ENCODE measurements at regions not wholly inside any gene's neighbourhood (a gene's known extent, or its start where the extent isn't known, plus 50 kb on each side); places are given as distances from the start of the nearest gene placed in this dataset.

- no peak overlapping the region for H2AFZ ChIP-seq (ENCODE audit: insufficient read depth, low read depth, low read length, poor library complexity, severe bottlenecking)
- WGBS (ENCODE audit: insufficient coverage), result 100% methylated on average over 2 of the region's 2 CpGs
- Mint-ChIP-seq H3K9me3 (peaks cover 0 to 2% (median 0%) of the 10 kb centered on the region in 7 donors), H3K27me3 (ENCODE audit: low read depth in 3 of 3) (peaks cover 0 to 2% (median 1%) of the 10 kb centered on the region in 3 donors), H3K36me3 (no peaks in the 10 kb centered on the region), H3K27ac (peak overlapping the region in 1 of 7 donors; percentile 6), H3K4me3 (no peak overlapping the region), H3K4me1 (no peaks in the 10 kb centered on the region)
- intact Hi-C loops (cut with micrococcal nuclease), result no loop called here
- no peaks in the 10 kb centered on the region for H3K79me2 ChIP-seq (ENCODE audit: insufficient read depth, low read length)
- H3K27ac ChIP-seq (ENCODE audit: low read depth in 1 of 2, low read length in 2 of 2), result no peak overlapping the region
- DNase-seq, result no peak
- TF ChIP-seq CTCF (IDR thresholded peaks at IDR 0.05), result no peak
- H3K4me1 ChIP-seq (ENCODE audit: control insufficient read depth in 1 of 2, insufficient read depth in 2 of 2, low read length in 2 of 2), result no peaks in the 10 kb centered on the region
- no peaks in the 10 kb centered on the region for H3K9me3 ChIP-seq (replicated peaks in 1 of 2; ENCODE audit: control insufficient read depth in 1 of 2, insufficient read depth in 1 of 2, low read length in 2 of 2)
- no peak overlapping the region for H3K4me2 ChIP-seq (replicated peaks; ENCODE audit: extremely low read depth, low read length, poor library complexity, severe bottlenecking)
- no peaks in the 10 kb centered on the region for H4K20me1 ChIP-seq (ENCODE audit: insufficient read depth, low read length)
- no peaks in the 10 kb centered on the region for H3K27me3 ChIP-seq (ENCODE audit: control insufficient read depth in 2 of 2, insufficient read depth in 2 of 2, low read length in 2 of 2)
- H3K4me3 ChIP-seq (replicated peaks in 1 of 3; ENCODE audit: low read depth in 2 of 3, low read length in 3 of 3), result no peak overlapping the region
- H3K9ac ChIP-seq (ENCODE audit: insufficient read depth, low read length, poor library complexity, severe bottlenecking), result no peak overlapping the region
- no peaks in the 10 kb centered on the region for H3K36me3 ChIP-seq (replicated peaks in 1 of 2; ENCODE audit: control insufficient read depth in 1 of 2, insufficient read depth in 2 of 2, low read length in 2 of 2)
Measured at GRCh38 chr6:90439586-90439985, 142.9 kb upstream of the BACH2 start.

- Histone ChIP-seq H3K9ac (ENCODE audit: insufficient read depth, low read length, poor library complexity, severe bottlenecking) (no peak overlapping the region), H3K4me3 (replicated peaks in 1 of 3; ENCODE audit: low read depth in 2 of 3, low read length in 3 of 3) (no peak overlapping the region), H2AFZ (ENCODE audit: insufficient read depth, low read depth, low read length, poor library complexity, severe bottlenecking) (no peak overlapping the region), H3K36me3 (replicated peaks in 1 of 2; ENCODE audit: control insufficient read depth in 1 of 2, insufficient read depth in 2 of 2, low read length in 2 of 2) (no peaks in the 10 kb centered on the region), H3K9me3 (replicated peaks in 1 of 2; ENCODE audit: control insufficient read depth in 1 of 2, insufficient read depth in 1 of 2, low read length in 2 of 2) (peaks cover 9 to 14% of the 10 kb centered on the region in 2 donors), H3K4me2 (replicated peaks; ENCODE audit: extremely low read depth, low read length, poor library complexity, severe bottlenecking) (no peak overlapping the region), H4K20me1 (ENCODE audit: insufficient read depth, low read length) (no peaks in the 10 kb centered on the region), H3K27ac (ENCODE audit: low read depth in 1 of 2, low read length in 2 of 2) (no peak overlapping the region), H3K27me3 (ENCODE audit: control insufficient read depth in 2 of 2, insufficient read depth in 2 of 2, low read length in 2 of 2) (no peaks in the 10 kb centered on the region), H3K4me1 (ENCODE audit: control insufficient read depth in 1 of 2, insufficient read depth in 2 of 2, low read length in 2 of 2) (no peaks in the 10 kb centered on the region), H3K79me2 (ENCODE audit: insufficient read depth, low read length) (no peaks in the 10 kb centered on the region)
- Mint-ChIP-seq H3K36me3 (no peaks in the 10 kb centered on the region), H3K27me3 (ENCODE audit: low read depth in 3 of 3) (peaks cover 0 to 2% (median 1%) of the 10 kb centered on the region in 3 donors), H3K27ac (peak overlapping the region in 1 of 7 donors; percentile 51), H3K4me1 (no peaks in the 10 kb centered on the region), H3K4me3 (no peak overlapping the region), H3K9me3 (peaks cover 9 to 21% (median 13%) of the 10 kb centered on the region in 7 donors)
- intact Hi-C loops (cut with micrococcal nuclease), result no loop called here
- no peak for TF ChIP-seq CTCF (IDR thresholded peaks at IDR 0.05)
- WGBS (ENCODE audit: insufficient coverage), result no CpG with 5 or more reads among the region's 1 CpG
- DNase-seq, result no peak
Measured at GRCh38 chr6:90436403-90436802, 139.8 kb upstream of the BACH2 start.

Data from CD14-positive monocyte (primary cell).